OCI-M2 (cell line): ENCODE measurements at regions not wholly inside any gene's neighbourhood (a gene's known extent, or its start where the extent isn't known, plus 50 kb on each side); places are given as distances from the start of the nearest gene placed in this dataset.
"Not testable (repeated sequence)": the region's sequence is repeated elsewhere in the genome, so short reads cannot be mapped to it uniquely, and the experiment has no call there.

Experiments used
- DNase-seq: peaks from one replicate; lab custom pipeline; 2025; ENCODE audit not compliant: unreplicated experiment; lab: John Stamatoyannopoulos, UW

DNA sequence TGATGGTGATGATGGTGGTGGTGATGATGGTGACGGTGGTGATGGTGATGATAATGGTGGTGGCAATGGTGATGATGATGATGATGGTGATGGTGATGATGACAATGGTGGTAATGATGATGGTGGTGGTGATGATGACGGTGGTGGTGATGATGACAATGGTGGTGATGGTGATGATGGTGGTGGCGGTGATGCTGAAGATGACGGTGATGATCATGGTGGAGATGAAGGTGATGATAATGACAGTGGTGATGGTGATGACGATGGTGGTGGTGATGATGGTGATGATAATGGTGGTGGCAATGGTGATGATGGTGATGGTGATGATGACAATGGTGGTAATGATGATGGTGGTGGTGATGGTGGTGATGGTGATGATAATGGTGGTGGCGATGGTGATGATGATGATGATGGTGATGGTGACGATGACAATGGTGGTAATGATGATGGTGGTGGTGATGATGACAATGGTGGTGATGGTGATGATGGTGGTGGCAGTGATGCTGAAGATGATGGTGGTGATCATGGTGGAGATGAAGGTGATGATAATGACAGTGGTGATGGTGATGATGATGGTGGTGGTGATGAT lies 283.0 kb downstream of the FOXL1 start:
- not testable (repeated sequence) for DNase-seq

DNA sequence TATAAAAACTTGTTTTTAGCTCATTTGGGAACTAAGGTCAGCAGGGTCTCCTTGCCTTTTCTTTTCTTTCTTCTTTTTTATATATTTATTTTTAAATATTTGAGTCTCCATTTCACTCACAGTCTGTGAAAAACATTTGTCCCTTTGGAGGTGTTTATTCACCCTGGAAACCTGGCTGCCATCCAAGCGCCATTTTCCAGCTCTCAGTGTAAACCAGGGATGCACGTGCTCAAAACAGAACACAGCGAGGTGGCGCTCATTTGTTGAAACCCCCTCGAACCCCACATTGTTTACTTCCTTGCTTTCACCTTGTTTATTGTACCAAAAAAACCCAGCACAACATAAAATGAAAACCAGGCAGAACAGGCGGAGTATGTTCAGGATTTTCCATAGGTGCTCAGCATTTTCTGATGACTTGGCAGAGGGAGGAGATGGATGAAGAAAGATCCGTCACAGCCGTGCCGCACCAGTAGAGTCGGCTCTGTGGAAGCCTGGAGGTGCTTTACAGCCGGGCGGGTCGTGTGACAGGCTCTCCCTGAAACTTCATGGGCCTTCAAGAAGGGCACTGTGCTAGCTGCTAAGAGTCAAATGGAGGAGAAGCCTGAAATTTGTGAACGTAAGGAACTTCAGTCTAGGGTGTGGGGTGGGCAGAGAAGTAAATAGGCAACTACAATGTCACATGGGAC lies 284.4 kb downstream of the FOXL1 start:
- no peak for DNase-seq

DNA sequence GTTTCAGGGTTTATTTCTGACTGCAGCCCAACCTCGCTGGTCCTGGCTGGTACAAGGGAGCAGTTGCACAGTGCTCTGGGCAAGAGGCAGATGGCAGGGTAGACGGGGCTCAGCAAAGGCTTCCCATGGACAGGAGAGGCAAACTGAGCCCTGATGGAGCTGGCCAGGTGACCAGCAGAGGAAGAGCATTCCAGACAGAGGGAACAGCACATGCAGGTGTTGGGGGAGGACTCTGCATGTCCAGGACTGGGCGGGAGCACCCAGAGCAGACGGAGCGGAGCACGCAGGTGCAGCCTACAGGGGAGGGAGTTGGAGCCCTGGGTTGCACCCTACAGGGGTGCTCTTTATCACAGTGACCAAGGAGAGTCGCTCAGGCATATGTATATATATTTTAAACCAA lies 285.3 kb downstream of the FOXL1 start:
- DNase-seq: no peak

DNA sequence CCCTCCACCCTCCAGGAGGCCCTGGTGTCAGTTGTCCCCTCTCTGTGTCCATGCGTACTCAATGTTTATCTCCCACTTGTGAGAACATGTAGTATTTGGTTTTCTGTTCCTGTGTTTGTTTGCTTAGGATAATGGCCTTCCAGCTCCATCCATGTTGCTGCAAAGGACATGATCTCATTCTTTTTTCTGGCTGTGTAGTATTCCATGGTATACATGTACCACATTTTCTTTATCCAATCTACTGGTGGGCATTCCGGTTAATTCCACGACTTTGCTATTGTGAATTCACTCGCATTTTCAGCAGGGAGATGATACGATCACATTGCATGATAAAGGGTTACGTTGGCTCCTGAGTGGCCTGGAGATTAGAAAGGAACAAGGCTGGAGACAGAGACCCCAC lies 286.2 kb downstream of the FOXL1 start:
- no peak for DNase-seq

DNA sequence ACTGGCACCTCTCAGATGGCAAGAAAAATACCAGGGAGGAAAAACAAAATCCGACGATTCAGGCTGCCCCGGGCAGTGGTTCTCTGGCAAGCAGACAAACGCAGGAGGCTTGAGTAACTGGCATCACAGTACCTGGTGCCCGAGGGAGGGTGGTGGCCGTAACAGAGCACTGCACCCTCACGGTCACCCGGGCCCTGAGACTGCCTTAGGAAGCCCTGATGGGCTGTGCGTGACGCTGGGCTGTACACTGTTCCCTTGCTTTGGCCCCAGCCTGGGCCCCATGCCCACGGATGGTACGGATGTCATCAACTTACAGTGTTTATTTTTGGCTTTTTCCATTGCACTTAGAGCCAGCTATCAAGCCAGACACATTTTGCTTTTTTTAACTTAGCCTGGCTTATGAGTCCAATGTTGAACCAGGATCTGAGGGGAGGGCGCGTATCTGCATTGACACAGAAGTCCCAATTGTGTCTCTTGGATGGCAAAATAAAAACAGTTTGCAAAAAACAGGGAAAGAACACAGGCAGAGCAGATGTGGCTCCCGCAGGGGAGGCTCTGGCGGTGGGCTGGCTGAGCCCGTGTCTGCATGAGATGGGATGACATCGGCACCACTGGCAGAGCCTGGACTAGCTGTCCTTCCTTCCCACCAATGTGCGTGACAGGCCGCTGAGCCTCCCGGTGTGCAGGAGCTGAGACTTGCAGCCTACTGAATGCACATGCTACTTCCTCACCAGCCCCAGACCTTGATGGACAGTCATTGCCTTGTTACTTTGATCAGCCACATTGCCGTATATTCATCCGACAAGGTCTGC lies 287.7 kb downstream of the FOXL1 start:
- no peak for DNase-seq

DNA sequence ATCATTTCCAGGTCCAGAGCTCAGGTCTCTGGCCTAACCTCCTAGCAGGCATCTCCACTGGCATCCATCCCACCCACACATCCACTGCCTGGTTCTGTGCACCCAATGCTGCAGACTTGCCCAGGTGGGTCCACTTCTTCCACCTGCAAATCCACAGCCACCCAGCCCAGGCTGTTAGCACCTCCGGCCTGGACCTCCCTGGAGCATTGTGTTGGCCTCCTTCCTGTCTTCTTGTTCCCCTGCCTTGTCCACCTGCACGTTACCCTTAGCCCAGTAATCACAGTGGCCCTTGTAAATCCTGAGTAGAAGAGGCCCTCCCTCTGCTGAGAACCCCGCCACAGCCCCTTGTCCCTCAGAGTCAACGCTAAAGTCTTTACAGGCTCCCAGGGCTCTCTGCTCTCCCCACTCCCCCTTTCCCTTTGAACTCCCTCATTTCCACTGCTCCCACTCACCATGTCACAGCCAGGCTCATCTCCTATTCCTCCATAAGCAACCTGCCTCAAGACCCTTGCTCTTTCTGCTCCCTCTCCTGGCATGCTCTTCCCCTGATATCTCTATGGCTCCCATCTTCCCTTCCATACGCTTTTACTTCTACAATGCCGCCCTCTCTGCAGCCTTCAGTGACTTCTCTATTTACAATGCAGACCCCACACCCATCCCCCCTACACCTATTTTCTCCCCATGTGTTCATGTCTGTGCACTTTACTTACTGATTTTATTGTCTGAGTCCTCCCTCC lies 288.8 kb downstream of the FOXL1 start:
- DNase-seq: no peak

DNA sequence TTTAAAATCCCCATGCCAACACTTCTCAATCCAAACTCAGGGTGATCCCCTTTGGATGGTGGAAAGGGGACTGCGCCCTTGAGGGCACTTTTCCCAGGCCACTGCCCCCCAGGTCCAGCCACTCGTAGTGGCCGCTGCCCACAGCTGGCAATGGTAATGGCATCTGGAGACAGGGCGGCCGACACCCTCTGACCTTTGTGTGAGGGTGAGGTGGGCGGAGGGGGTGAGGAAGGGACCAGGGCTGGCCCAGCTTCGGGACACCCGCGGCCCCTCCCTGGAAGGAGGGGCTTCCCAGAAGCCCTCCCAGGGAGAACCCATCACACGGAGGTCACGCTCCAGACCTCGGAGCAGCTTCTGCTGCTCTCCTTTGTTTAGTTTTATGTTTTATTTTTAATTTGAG lies 289.7 kb downstream of the FOXL1 start:
- DNase-seq: no peak

DNA sequence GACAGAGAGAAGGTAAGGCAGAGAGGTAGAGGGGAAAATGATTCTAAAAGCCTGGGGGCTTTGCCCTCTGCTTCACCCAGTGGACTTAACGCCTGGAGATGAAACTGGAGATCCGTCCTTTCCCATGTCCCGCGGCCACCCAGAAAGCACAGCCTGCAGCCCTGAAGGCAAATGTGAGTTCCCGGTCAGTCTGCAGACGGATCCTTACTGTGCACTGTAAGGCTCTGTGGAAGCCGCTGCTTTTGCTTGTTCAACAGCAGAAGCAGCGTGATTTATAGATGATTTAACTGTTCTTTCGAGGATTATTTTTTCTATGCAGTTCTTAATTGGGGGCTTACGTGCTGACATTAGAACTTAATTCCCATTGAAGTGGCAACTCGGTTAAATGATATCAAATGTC lies 290.4 kb downstream of the FOXL1 start:
- no peak for DNase-seq

DNA sequence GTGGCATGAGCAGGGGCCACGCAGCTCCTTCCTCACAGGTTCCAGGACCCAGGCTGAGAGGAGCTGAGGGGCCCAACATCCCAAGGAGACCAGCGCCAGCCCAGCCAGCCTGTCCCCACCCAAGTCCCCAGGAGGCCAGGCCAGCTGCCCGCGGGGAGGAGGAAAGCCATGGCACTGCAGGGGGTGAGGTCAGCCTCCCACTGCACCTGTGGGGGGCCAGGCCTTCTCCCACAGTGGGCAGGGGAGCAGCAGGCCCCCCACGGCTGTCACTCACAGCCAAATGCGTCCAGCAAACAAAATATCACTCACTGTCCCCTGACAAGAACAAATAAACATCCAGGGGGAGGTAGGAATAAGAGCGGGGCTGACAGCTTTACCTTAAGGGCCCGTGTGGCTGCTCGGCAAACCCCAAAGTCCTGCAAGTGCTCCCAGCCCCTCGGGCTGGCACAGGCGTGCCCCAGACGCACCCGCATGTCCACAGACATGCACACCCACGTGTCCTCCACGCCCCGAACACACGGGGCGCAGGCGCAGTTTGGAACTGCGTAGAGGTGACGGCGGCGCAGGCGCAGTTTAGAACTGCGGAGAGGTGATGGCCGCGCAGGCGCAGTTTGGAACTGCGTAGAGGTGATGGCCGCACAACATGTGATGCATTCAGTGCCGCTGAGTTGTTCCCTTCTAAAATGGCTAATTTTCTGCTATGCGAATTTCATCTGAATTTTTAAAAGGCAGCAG lies 291.1 kb downstream of the FOXL1 start:
- no peak for DNase-seq

DNA sequence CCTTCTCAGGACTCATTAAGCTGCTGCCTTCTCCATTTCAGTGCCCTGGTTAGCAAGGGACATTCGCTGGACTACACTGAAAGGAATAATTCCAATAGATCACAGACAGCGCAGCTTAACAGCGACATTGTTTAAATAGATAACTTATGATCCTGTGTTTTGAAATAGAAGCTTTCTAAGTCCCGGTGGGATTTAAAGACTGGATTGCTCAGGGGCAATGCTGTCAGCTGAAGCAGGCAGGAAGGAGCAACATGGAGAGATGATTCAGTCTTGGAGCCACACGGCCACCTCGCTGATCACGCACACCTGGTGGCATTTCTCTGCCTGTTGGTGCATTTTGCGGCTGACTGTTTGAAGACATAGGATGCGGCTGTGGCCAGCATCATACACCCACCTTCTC lies 292.0 kb downstream of the FOXL1 start:
- DNase-seq: no peak

DNA sequence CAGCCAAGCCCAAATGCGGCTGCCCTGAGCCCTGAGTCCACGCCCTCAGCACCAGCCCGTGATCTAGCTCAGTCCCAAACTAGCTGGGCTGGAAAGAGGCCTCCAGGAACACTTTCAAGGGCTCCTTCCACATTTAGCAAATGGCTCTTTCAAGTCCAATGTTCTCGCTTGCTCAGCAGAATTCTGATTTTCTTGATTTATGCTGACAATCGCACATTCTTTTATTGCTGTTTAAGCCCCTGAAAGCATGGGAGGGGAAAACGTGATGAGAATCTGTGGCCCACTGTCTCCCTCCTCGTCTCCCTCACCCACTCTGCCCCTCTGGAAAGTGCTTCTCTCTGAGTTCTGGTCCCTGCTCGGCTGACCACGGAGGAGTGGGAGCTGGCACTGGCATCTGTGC lies 293.8 kb downstream of the FOXL1 start:
- no peak for DNase-seq

DNA sequence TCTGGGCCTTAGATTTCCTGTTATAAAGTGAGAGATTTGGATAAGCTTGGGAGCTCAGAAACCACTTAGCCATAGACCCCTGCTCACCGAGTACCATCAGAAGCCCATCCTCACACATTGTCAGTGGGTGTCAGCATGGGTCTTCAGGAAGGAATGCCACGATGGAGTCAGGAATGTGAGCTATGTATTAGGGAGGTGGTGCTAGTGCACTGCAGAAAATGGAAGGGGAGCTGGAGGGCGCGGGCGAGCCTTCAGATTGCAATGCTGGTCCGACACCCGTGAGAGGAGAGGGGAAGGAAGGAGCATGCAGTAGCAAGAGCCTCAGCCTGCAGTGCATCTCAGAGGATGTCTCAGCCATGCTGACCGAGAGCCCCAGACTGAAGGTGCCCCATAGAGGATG lies 294.5 kb downstream of the FOXL1 start:
- DNase-seq: no peak

DNA sequence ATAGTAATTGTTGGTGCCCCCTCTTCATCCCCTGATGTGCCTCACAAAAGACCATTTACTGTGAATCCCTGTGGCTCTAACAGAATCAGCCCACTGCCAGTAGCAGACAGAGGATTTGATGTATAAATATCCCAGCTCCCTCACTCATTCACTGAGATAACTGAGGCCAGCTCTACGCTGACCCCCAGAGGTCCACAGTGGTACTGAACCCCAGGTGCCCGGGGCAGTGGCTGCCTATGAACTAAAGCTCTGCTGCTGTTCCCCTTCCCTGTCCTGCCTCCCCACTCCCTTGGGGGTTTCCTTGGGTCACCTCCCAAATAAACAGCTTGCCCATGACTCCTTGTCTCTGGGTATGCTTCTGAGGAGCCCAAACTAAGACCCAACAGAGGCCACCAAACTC lies 295.8 kb downstream of the FOXL1 start:
- no peak for DNase-seq

DNA sequence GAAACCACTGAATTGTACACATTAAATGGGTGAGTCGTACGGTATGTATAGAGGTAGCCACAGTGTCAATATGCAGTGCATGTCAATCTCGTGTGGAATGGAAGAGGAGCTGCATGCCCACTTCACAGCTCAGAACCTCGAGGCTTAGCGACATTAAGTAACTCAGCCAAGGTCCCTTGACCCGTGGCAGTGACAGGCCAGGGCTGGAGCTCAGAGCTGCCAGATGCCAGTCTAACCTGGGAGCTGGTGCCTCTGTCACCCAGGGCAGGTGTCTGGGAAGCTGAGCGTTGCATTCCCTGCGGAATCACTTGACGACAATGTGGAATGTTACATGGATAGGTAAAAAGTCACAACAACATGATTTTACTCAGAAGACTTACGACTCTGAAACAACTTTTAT lies 298.1 kb downstream of the FOXL1 start:
- DNase-seq: no peak

DNA sequence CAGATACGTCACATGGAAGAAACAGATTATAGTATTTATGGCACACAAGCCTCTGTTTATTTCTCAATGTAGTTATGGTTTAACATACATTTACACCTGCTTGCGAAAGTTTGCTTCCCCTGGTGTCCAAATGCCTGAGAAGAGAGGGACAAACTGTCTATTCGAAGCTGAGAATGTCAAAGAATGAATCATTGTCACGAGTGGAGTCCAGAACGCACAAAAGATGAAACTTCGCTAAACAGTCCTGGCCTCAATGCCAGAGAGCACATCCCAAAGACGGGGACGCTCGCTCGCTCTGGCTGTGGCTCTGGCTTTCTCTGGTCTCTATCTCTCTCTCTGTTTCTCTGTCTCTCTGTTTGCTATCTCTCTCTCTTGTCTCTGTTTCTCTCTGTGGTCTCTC lies 298.8 kb downstream of the FOXL1 start:
- no peak for DNase-seq

DNA sequence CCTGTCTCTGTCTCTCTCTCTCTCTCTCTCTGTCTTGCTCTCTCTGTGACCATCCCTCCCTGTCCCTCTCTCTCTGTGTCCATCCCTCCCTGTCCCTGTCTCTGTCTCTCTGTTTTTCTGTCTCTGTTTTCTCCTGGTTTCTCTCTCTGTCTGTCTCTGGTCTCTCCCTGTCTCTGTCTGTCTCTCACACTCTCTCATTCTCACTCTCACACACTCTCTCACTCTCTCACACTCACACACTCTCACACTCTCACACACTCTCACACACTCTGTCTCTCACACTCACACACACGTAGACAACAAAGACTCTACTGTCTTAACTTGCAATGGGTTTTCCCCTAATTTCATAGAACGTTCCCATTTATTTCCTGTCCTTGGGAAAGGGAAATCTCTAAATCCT lies 299.5 kb downstream of the FOXL1 start:
- DNase-seq: no peak

DNA sequence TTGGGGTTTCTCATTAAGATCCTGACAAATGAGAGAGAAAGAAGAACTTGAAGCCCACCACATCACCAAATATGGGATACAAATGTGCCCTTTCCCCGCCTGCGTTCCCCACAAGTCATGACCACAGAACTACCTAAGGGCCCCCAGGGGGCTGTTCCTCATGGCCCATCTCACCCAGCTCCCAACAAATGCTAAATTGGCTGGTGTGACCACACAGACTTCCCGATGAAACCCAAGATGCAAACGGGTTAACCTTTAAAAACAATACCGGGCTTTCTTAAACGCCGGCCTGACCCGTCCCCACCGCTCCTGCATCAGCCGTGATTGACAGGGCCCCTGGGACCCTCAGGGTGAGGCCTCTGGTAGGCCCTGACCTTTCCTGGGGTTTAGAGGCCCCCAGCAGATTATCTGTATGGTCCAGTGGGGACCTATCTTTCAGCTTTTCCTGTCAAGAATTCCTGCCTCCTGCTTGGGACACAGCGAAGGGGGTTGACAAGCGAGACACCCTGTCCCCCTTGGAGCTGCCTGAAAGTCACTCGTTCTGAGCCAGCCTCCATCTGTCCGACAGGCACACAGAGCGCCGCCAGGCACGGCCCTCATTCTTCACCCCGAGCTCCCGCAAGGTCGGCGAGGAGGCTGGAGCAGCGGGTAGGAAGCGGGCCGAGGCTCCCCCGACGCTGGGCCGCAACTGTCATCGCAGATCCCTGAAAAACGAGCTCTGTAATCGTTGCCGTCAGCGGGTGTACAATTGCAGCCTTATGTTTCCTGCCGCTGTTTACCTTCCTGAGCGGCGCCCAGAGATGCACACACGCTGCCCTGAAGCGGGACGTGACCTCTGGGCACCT lies 300.1 kb downstream of the FOXL1 start:
- DNase-seq: no peak

DNA sequence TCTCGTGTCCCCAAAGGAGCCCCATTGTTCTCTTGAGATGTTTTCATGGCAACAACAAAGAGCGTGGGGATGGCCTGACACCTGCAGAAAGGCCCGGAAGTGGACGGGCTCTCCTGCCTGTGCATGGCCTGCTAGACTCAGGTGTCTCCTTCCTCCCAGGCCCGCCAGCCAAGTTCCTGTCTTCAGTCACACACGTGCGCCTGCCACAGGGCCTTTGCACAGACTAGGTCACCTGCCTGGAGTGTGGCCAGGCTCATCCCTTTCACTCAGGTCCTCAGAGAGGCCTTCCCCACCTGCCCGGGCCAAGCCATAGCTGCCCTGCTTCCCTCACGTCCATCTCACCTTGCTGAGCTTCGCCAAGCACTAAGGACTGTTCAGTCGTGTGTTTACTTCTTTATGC lies 300.9 kb downstream of the FOXL1 start:
- no peak for DNase-seq

DNA sequence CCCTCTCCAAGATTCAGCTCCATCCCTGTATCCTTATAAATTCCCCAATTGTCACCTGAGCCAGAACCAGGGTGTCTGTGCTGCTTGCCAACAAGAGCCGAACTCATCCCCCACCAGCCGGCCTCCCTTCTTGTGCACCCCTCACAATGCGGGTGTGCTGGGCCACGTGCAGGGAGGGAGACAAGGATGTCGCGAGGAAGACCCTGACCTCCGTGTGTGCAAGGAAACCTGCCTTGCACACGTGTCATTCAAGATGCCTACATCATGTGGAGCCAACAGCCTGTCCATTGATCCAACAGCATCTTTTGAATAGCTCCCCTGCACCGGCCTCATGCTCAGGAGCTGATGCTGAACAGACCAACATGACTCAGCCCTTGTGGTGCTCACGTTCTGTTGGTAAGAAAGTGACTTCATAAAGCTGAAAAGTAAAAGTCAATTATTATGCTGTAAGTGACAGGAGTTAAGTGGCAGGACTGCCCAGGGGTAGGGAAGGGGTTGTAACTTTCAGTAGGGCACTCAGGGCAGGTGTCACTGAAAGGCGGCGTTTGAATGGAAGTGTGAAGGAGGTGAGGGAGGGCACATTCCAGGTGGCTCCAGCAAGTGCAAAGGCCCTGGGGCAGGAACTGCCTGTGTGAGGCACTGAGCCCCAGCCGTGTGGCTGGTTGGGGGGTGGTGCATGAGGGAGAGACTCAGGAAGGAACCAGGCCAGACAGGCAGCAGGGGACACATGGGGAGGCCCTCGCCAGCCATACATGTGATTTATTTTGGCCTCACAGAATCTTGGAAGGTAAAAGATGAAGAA lies 302.2 kb downstream of the FOXL1 start:
- DNase-seq: no peak
